ENCODE measurements at regions not wholly inside any gene's neighbourhood (a gene's known extent, or its start where the extent isn't known, plus 50 kb on each side); places are given as distances from the start of the nearest gene placed in this dataset.

- Histone ChIP-seq H3K9me3 (no peaks in the 10 kb centered on the region), H3K27ac (no peak overlapping the region), H3K27me3 (no peaks in the 10 kb centered on the region), H3K4me3 (no peak overlapping the region), H3K36me3 (no peaks in the 10 kb centered on the region), H3K4me1 (no peaks in the 10 kb centered on the region)
- WGBS, 2 donors, result 30 to 33% methylated on average over 5 of the region's 5 CpGs
- TF ChIP-seq CTCF (IDR thresholded peaks at IDR 0.05), result peak in 5 of 9 donors; percentile 9 to 40 (median 34)
- peak in 2 of 8 donors; percentile 44 to 47 for ATAC-seq
- intact Hi-C loops (cut with DNase I), result loop anchor here in 1 of 10 donors (5.0 kb wide), 1 partner anchor 1168 kb away; no protein-coding TSS in a partner anchor
- peak in 1 of 2 donors; percentile 3 for DNase-seq
These were observed 1165.1 kb downstream of the ROBO2 start for GRCh38 chr3:78204977-78205376.

GRCh38 chr3:78221300-78221699 is 1181.4 kb downstream of the ROBO2 start:
- no peaks in the 10 kb centered on the region for H3K27me3 ChIP-seq
- no peaks in the 10 kb centered on the region for H3K4me1 ChIP-seq
- DNase-seq (no peak), ATAC-seq (no peak)
- no peaks in the 10 kb centered on the region for H3K36me3 ChIP-seq
- no peak for TF ChIP-seq CTCF (IDR thresholded peaks at IDR 0.05)
- intact Hi-C loops (cut with DNase I), result no loop called here
- H3K4me3 ChIP-seq, result no peak overlapping the region
- WGBS, 2 donors, result 59 to 89% methylated on average over 2 of the region's 2 CpGs
- H3K27ac ChIP-seq, result no peak overlapping the region
- H3K9me3 ChIP-seq, result no peaks in the 10 kb centered on the region

GRCh38 chr3:78221796-78222195 is 1181.9 kb downstream of the ROBO2 start:
- no peak for TF ChIP-seq CTCF (IDR thresholded peaks at IDR 0.05)
- intact Hi-C loops (cut with DNase I), result no loop called here
- H3K27ac ChIP-seq, result no peak overlapping the region
- H3K27me3 ChIP-seq, result no peaks in the 10 kb centered on the region
- no peak overlapping the region for H3K4me3 ChIP-seq
- H3K4me1 ChIP-seq, result no peaks in the 10 kb centered on the region
- no peaks in the 10 kb centered on the region for H3K36me3 ChIP-seq
- DNase-seq (no peak), ATAC-seq (no peak)
- no peaks in the 10 kb centered on the region for H3K9me3 ChIP-seq

- Histone ChIP-seq H3K4me3 (no peak overlapping the region), H3K9me3 (peaks cover 0 to 30% (median 8%) of the 10 kb centered on the region in 11 donors), H3K4me1 (no peaks in the 10 kb centered on the region), H3K27me3 (no peaks in the 10 kb centered on the region), H3K27ac (no peak overlapping the region), H3K36me3 (no peaks in the 10 kb centered on the region)
- TF ChIP-seq CTCF (IDR thresholded peaks at IDR 0.05), result no peak
- no peak for DNase-seq
- intact Hi-C loops (cut with DNase I), result no loop called here
- no peak for ATAC-seq
These were observed 1195.9 kb downstream of the ROBO2 start for GRCh38 chr3:78235841-78236240.

GRCh38 chr3:78238811-78239210 is 1198.9 kb downstream of the ROBO2 start:
- Histone ChIP-seq H3K36me3 (no peaks in the 10 kb centered on the region), H3K4me3 (no peak overlapping the region), H3K27ac (no peak overlapping the region), H3K9me3 (peaks cover 0 to 45% (median 9%) of the 10 kb centered on the region in 11 donors), H3K27me3 (no peaks in the 10 kb centered on the region), H3K4me1 (no peaks in the 10 kb centered on the region)
- DNase-seq (no peak), ATAC-seq (no peak)
- no peak for TF ChIP-seq CTCF (IDR thresholded peaks at IDR 0.05)
- 76 to 84% methylated on average over 5 of the region's 5 CpGs for WGBS, 2 donors
- intact Hi-C loops (cut with DNase I), result no loop called here

All from heart right ventricle (tissue), 16 donors.